Endothelial cell of umbilical vein (primary cell): ENCODE measurements at regions not wholly inside any gene's neighbourhood (a gene's known extent, or its start where the extent isn't known, plus 50 kb on each side); places are given as distances from the start of the nearest gene placed in this dataset.

Source experiments
- BruUV-seq: library from RNA; stranded (reverse); fragments of 400-500 nt; replicated peaks from 2 replicates; lab custom pipeline; 2021; lab: Mats Ljungman, UMichigan
- CTCF ChIA-PET: fragments of 300-600, 350-600 bp; sonication (Branson Sonifier 250); formaldehyde crosslinking; loops from one replicate; lab custom pipeline; 2021; ENCODE audit warnings: antibody characterized with exemption, inconsistent platforms; lab: Charles Lee
- POLR2A ChIA-PET: fragments of 300-600, 350-600 bp; sonication (Branson Sonifier 250); formaldehyde crosslinking; loops from one replicate; lab custom pipeline; 2021; ENCODE audit warnings: antibody characterized with exemption, inconsistent platforms; lab: Charles Lee
- DNase-seq: peaks from one replicate; pipeline ENCODE4 v3.0.0-alpha.2; 2011; ENCODE audit warnings: low read depth, low spot score
- FAIRE-seq: peaks from 2 replicates; lab custom pipeline; 2011; peaks lifted over from hg19 to GRCh38; lab: Jason Lieb, UNC
- H2AFZ ChIP-seq: 2 replicates; pipeline ENCODE4 v1.6.0; 2012; ENCODE audit warnings: low read depth, low read length, control low read depth, inconsistent platforms
- H3K27ac ChIP-seq: 2 replicates; pipeline ENCODE4 v1.5.1; 2011; ENCODE audit warnings: low read depth, mild to moderate bottlenecking, control low read depth, low read length, moderate library complexity; ENCODE audit not compliant: insufficient read depth
- H3K27me3 ChIP-seq, 2 experiments: 2 replicates each; pipeline versions ENCODE4 v1.6.0 to v1.6.1; 2011; ENCODE audit warnings: low read length in 2 of 2, mixed read lengths in 1 of 2; ENCODE audit not compliant: control insufficient read depth in 2 of 2, insufficient read depth in 2 of 2
- H3K36me3 ChIP-seq, 2 experiments: 2 replicates in 1 of 2; 3 replicates in 1 of 2; pipeline ENCODE4 v1.5.1; 2011; ENCODE audit warnings: low read length in 2 of 2, mild to moderate bottlenecking in 1 of 2, moderate library complexity in 1 of 2; ENCODE audit not compliant: control insufficient read depth in 2 of 2, insufficient read depth in 2 of 2; ENCODE audit errors: extremely low read depth in 1 of 2
- H3K4me1 ChIP-seq: 3 replicates; pipeline ENCODE4 v1.5.1; 2011; ENCODE audit warnings: mild to moderate bottlenecking, low read length; ENCODE audit not compliant: control insufficient read depth, insufficient read depth; ENCODE audit errors: extremely low read depth
- H3K4me2 ChIP-seq: 2 replicates; pipeline ENCODE4 v1.6.1; 2011; ENCODE audit warnings: low read length, control low read depth, mixed read lengths; ENCODE audit not compliant: insufficient read depth
- H3K4me3 ChIP-seq, 3 experiments: fragments of 200-600 bp in 1 of 3; sonication (generic), shearing (Covaris generic) in 1 of 3; replicated peaks in 1 of 3; 2 replicates each; pipeline ENCODE4 v1.5.1; 2011 to 2016; ENCODE audit warnings: control low read depth in 3 of 3, low read length in 3 of 3, mild to moderate bottlenecking in 2 of 3, inconsistent platforms in 1 of 3, low read depth in 1 of 3, moderate library complexity in 1 of 3; ENCODE audit not compliant: insufficient read depth in 1 of 3
- H3K79me2 ChIP-seq: 2 replicates; pipeline ENCODE4 v1.6.0; 2012; ENCODE audit warnings: low read length, inconsistent platforms; ENCODE audit not compliant: control insufficient read depth, insufficient read depth
- H3K9ac ChIP-seq: replicated peaks from 2 replicates; pipeline ENCODE3; 2011; ENCODE audit warnings: low read length, control low read depth; ENCODE audit not compliant: insufficient read depth; ENCODE audit errors: extremely low read depth
- H3K9me1 ChIP-seq: replicated peaks from 3 replicates; pipeline ENCODE4 v1.6.0; 2011; ENCODE audit warnings: mild to moderate bottlenecking, low read length; ENCODE audit not compliant: control insufficient read depth, insufficient read depth; ENCODE audit errors: extremely low read depth
- H3K9me3 ChIP-seq: replicated peaks from 2 replicates; pipeline ENCODE4 v1.5.1; 2012; ENCODE audit warnings: low read length, inconsistent platforms; ENCODE audit not compliant: control insufficient read depth, insufficient read depth
- H4K20me1 ChIP-seq: replicated peaks from 2 replicates; pipeline ENCODE3; 2011; ENCODE audit warnings: mild to moderate bottlenecking, low read length; ENCODE audit not compliant: control insufficient read depth, insufficient read depth; ENCODE audit errors: extremely low read depth
- CTCF ChIP-seq, 2 donors: IDR thresholded peaks; 1 replicate in 1 of 2; 2 replicates in 1 of 2; pipeline ENCODE4 v1.5.1; 2011; ENCODE audit warnings: low read length in 2 of 2, mild to moderate bottlenecking in 2 of 2, moderate library complexity in 2 of 2, control low read depth in 1 of 2, inconsistent platforms in 1 of 2, low read depth in 1 of 2; ENCODE audit not compliant: insufficient read depth in 1 of 2; ENCODE audit errors: extremely low read depth in 1 of 2
- EZH2 ChIP-seq: IDR thresholded peaks from 2 replicates; pipeline ENCODE4 v1.6.1; 2012; ENCODE audit warnings: borderline replicate concordance, low read depth, mild to moderate bottlenecking, moderate library complexity, low read length, inconsistent platforms; ENCODE audit not compliant: severe bottlenecking
- FOS ChIP-seq: IDR thresholded peaks from 2 replicates; pipeline ENCODE4 v1.6.1; 2011; ENCODE audit warnings: mild to moderate bottlenecking, low read length, moderate library complexity, borderline replicate concordance; ENCODE audit not compliant: insufficient read depth
- GATA2 ChIP-seq: IDR thresholded peaks from 2 replicates; pipeline ENCODE4 v1.7.0; 2011; ENCODE audit warnings: low read depth, mild to moderate bottlenecking, moderate library complexity, mixed read lengths, low read length; ENCODE audit not compliant: insufficient read length, insufficient read depth
- JUN ChIP-seq: IDR thresholded peaks from 2 replicates; pipeline ENCODE4 v1.6.1; 2011; ENCODE audit warnings: borderline replicate concordance, low read depth; ENCODE audit not compliant: insufficient read length, insufficient read depth
- MAX ChIP-seq: IDR thresholded peaks from 2 replicates; pipeline ENCODE4 v1.6.1; 2011; ENCODE audit not compliant: insufficient read depth, insufficient read length
- MYC ChIP-seq: IDR thresholded peaks from one replicate; pipeline ENCODE4 v1.6.1; 2011; ENCODE audit warnings: mild to moderate bottlenecking, low read depth, low read length
- POLR2A ChIP-seq: IDR thresholded peaks from 2 replicates; pipeline ENCODE4 v1.6.1; 2012; ENCODE audit warnings: low read depth, mild to moderate bottlenecking, control low read depth, low read length
- POLR2AphosphoS5 ChIP-seq: IDR thresholded peaks from 2 replicates; pipeline ENCODE4 v1.6.1; 2012; ENCODE audit warnings: low read depth, mild to moderate bottlenecking, control low read depth, low read length, moderate library complexity; ENCODE audit not compliant: insufficient read depth
- dilution Hi-C: fragments of 300-500 bp; cut with MboI; formaldehyde crosslinking; loops from one replicate; pipeline ENCODE4 v1.15.0; 2019; ENCODE audit warnings: low sequenced_read_pairs; ENCODE audit not compliant: extremely low pct_ligation_motif_present
- intact Hi-C: fragments of 100-400 bp; cut with micrococcal nuclease; formaldehyde crosslinking; loops from one replicate; pipeline ENCODE4 v1.10.0; 2022

GRCh38 chr4:64477127-64477526 lies 67.9 kb upstream of the TECRL start:
- Histone ChIP-seq H3K4me2 (no peak overlapping the region), H2AFZ (no peak overlapping the region), H3K4me3 (no peak overlapping the region), H3K27ac (no peak overlapping the region), H3K9me1 (no peaks in the 10 kb centered on the region), H3K27me3 (no peaks in the 10 kb centered on the region), H3K79me2 (no peaks in the 10 kb centered on the region), H3K36me3 (no peaks in the 10 kb centered on the region), H3K4me1 (no peaks in the 10 kb centered on the region), H3K9me3 (no peaks in the 10 kb centered on the region), H3K9ac (no peak overlapping the region), H4K20me1 (no peaks in the 10 kb centered on the region)
- DNase-seq (no peak), FAIRE-seq (no peak)
- BruUV-seq: no TSS peak
- POLR2A ChIA-PET: no interaction called here
- CTCF ChIA-PET: no interaction called here
- dilution Hi-C loops: no loop called here
- intact Hi-C loops: no loop called here
- TF ChIP-seq GATA2 (no peak), MAX (no peak), MYC (no peak), POLR2A (no peak), CTCF (IDR thresholded peaks at IDR 0.05; ENCODE audit: extremely low read depth in 1 of 2, insufficient read depth in 1 of 2, low read depth in 1 of 2, low read length in 2 of 2) (no peak), JUN (no peak), POLR2AphosphoS5 (no peak), EZH2 (no peak), FOS (no peak)
